Muscle layer of colon (tissue), 2 donors: ENCODE measurements at regions not wholly inside any gene's neighbourhood (a gene's known extent, or its start where the extent isn't known, plus 50 kb on each side); places are given as distances from the start of the nearest gene placed in this dataset.
"Not testable (repeated sequence)": the region's sequence is repeated elsewhere in the genome, so short reads cannot be mapped to it uniquely, and the experiment has no call there.

Experiments
- H3K27ac ChIP-seq: one replicate; pipeline ENCODE4 v1.7.0; 2013; ENCODE audit warnings: low read depth, mild to moderate bottlenecking, low read length, moderate library complexity
- H3K27me3 ChIP-seq, 2 donors: one replicate each; pipeline ENCODE4 v1.7.0; 2013; ENCODE audit warnings: low read length in 2 of 2, mild to moderate bottlenecking in 2 of 2; ENCODE audit not compliant: insufficient read depth in 2 of 2, control insufficient read depth in 1 of 2
- H3K36me3 ChIP-seq: one replicate; pipeline ENCODE4 v1.7.0; 2013; ENCODE audit warnings: mild to moderate bottlenecking, low read length; ENCODE audit not compliant: insufficient read depth
- H3K4me1 ChIP-seq: one replicate; pipeline ENCODE4 v1.7.0; 2013; ENCODE audit warnings: mild to moderate bottlenecking, low read length; ENCODE audit not compliant: insufficient read depth
- H3K4me3 ChIP-seq, 2 donors: one replicate each; pipeline ENCODE4 v1.7.0; 2013; ENCODE audit warnings: low read length in 2 of 2, low read depth in 1 of 2, mild to moderate bottlenecking in 1 of 2, moderate library complexity in 1 of 2
- H3K9ac ChIP-seq: one replicate; pipeline ENCODE4 v1.7.0; 2013; ENCODE audit warnings: low read length
- H3K9me3 ChIP-seq: one replicate; pipeline ENCODE4 v1.7.0; 2013; ENCODE audit warnings: mild to moderate bottlenecking, low read length
- donor health status: abdominal sarcoma.
- donor health status: Adenocarcinoma of cecum.

- H3K36me3 ChIP-seq: no peaks in the 10 kb centered on the region
- H3K9me3 ChIP-seq: no peaks in the 10 kb centered on the region
- H3K27ac ChIP-seq: no peak overlapping the region
- no peaks in the 10 kb centered on the region for H3K4me1 ChIP-seq
- H3K4me3 ChIP-seq: no peak overlapping the region
- no peaks in the 10 kb centered on the region for H3K27me3 ChIP-seq
- no peak overlapping the region for H3K9ac ChIP-seq
Measured at GRCh38 chr3:144775551-144775950, 803.9 kb downstream of the DIPK2A start.

- Histone ChIP-seq H3K4me1 (no peaks in the 10 kb centered on the region), H3K36me3 (no peaks in the 10 kb centered on the region), H3K4me3 (no peak overlapping the region), H3K27me3 (no peaks in the 10 kb centered on the region), H3K9ac (no peak overlapping the region), H3K9me3 (no peaks in the 10 kb centered on the region), H3K27ac (no peak overlapping the region)
Measured at GRCh38 chr3:144777906-144778305, 806.3 kb downstream of the DIPK2A start.

- H3K27me3 ChIP-seq: no peaks in the 10 kb centered on the region
- H3K36me3 ChIP-seq: no peaks in the 10 kb centered on the region
- no peak overlapping the region for H3K4me3 ChIP-seq
- no peak overlapping the region for H3K27ac ChIP-seq
- H3K9me3 ChIP-seq: no peaks in the 10 kb centered on the region
- no peak overlapping the region for H3K9ac ChIP-seq
- no peaks in the 10 kb centered on the region for H3K4me1 ChIP-seq
Measured at GRCh38 chr3:144791034-144791433, 819.4 kb downstream of the DIPK2A start.

GRCh38 chr3:144801890-144802289, 830.3 kb downstream of the DIPK2A start:
- Histone ChIP-seq H3K4me1 (no peaks in the 10 kb centered on the region), H3K9me3 (no peaks in the 10 kb centered on the region), H3K27ac (no peak overlapping the region), H3K36me3 (no peaks in the 10 kb centered on the region), H3K27me3 (no peaks in the 10 kb centered on the region), H3K9ac (no peak overlapping the region), H3K4me3 (no peak overlapping the region)

- no peak overlapping the region for H3K9ac ChIP-seq
- no peaks in the 10 kb centered on the region for H3K36me3 ChIP-seq
- no peak overlapping the region for H3K4me3 ChIP-seq
- no peaks in the 10 kb centered on the region for H3K9me3 ChIP-seq
- no peak overlapping the region for H3K27ac ChIP-seq
- no peaks in the 10 kb centered on the region for H3K27me3 ChIP-seq
- H3K4me1 ChIP-seq: no peaks in the 10 kb centered on the region
Measured at GRCh38 chr3:144809380-144809779, 837.8 kb downstream of the DIPK2A start.

- Histone ChIP-seq H3K27me3 (no peaks in the 10 kb centered on the region), H3K36me3 (no peaks in the 10 kb centered on the region), H3K9ac (no peak overlapping the region), H3K4me1 (no peaks in the 10 kb centered on the region), H3K9me3 (no peaks in the 10 kb centered on the region), H3K27ac (no peak overlapping the region), H3K4me3 (no peak overlapping the region)
Measured at GRCh38 chr3:144810160-144810559, 838.5 kb downstream of the DIPK2A start.

GRCh38 chr3:144815655-144816054, 844.0 kb downstream of the DIPK2A start:
- no peaks in the 10 kb centered on the region for H3K9me3 ChIP-seq

GRCh38 chr3:144816323-144816722, 844.7 kb downstream of the DIPK2A start:
- no peak overlapping the region for H3K9ac ChIP-seq
- H3K9me3 ChIP-seq: no peaks in the 10 kb centered on the region
- H3K27me3 ChIP-seq: no peaks in the 10 kb centered on the region
- H3K36me3 ChIP-seq: no peaks in the 10 kb centered on the region
- H3K4me3 ChIP-seq: no peak overlapping the region
- H3K4me1 ChIP-seq: no peaks in the 10 kb centered on the region
- no peak overlapping the region for H3K27ac ChIP-seq

More at GRCh38 chr3:144815655-144816054, 844.0 kb downstream of the DIPK2A start:
- no peak overlapping the region for H3K4me3 ChIP-seq
- H3K4me1 ChIP-seq: no peaks in the 10 kb centered on the region
- H3K36me3 ChIP-seq: no peaks in the 10 kb centered on the region
- H3K9ac ChIP-seq: no peak overlapping the region
- no peaks in the 10 kb centered on the region for H3K27me3 ChIP-seq
- H3K27ac ChIP-seq: no peak overlapping the region

- Histone ChIP-seq H3K4me1 (no peaks in the 10 kb centered on the region), H3K36me3 (no peaks in the 10 kb centered on the region), H3K27ac (no peak overlapping the region), H3K27me3 (no peaks in the 10 kb centered on the region), H3K4me3 (no peak overlapping the region), H3K9ac (no peak overlapping the region), H3K9me3 (no peaks in the 10 kb centered on the region)
Measured at GRCh38 chr3:144818973-144819372, 847.4 kb downstream of the DIPK2A start.

- H3K27ac ChIP-seq, H3K27me3 ChIP-seq, H3K9me3 ChIP-seq, H3K4me3 ChIP-seq, H3K36me3 ChIP-seq, H3K9ac ChIP-seq, H3K4me1 ChIP-seq: not testable (repeated sequence)
Measured at GRCh38 chr3:144820232-144820631, 848.6 kb downstream of the DIPK2A start.

- Histone ChIP-seq H3K36me3 (no peaks in the 10 kb centered on the region), H3K27me3 (no peaks in the 10 kb centered on the region)
Measured at GRCh38 chr3:144820726-144821125, 849.1 kb downstream of the DIPK2A start.

GRCh38 chr3:144821583-144821982, 850.0 kb downstream of the DIPK2A start:
- H3K9ac ChIP-seq: no peak overlapping the region
- no peak overlapping the region for H3K4me3 ChIP-seq
- H3K36me3 ChIP-seq: no peaks in the 10 kb centered on the region
- no peaks in the 10 kb centered on the region for H3K27me3 ChIP-seq
- no peak overlapping the region for H3K27ac ChIP-seq
- no peaks in the 10 kb centered on the region for H3K9me3 ChIP-seq
- H3K4me1 ChIP-seq: no peaks in the 10 kb centered on the region

More at GRCh38 chr3:144820726-144821125, 849.1 kb downstream of the DIPK2A start:
- H3K9ac ChIP-seq: no peak overlapping the region
- H3K27ac ChIP-seq: no peak overlapping the region
- no peaks in the 10 kb centered on the region for H3K4me1 ChIP-seq
- no peaks in the 10 kb centered on the region for H3K9me3 ChIP-seq
- no peak overlapping the region for H3K4me3 ChIP-seq
